ENCODE measurements at regions not wholly inside any gene's neighbourhood (a gene's known extent, or its start where the extent isn't known, plus 50 kb on each side); places are given as distances from the start of the nearest gene placed in this dataset.

GRCh38 chr5:6976971-6977370 lies 263.7 kb downstream of the TENT4A start:
- no peak for DNase-seq (ENCODE audit: extremely low read depth, low read depth)
- no peak for TF ChIP-seq CTCF (IDR thresholded peaks at IDR 0.05; ENCODE audit: low read depth, low read length)

- no peak for TF ChIP-seq CTCF (IDR thresholded peaks at IDR 0.05; ENCODE audit: low read depth, low read length)
- DNase-seq (ENCODE audit: extremely low read depth, low read depth): no peak
Observed at GRCh38 chr5:6979061-6979460, 265.8 kb downstream of the TENT4A start.

GRCh38 chr5:6989230-6989629 lies 276.0 kb downstream of the TENT4A start:
- no peak for TF ChIP-seq CTCF (IDR thresholded peaks at IDR 0.05; ENCODE audit: low read depth, low read length)
- no peak for DNase-seq (ENCODE audit: extremely low read depth, low read depth)

DNA sequence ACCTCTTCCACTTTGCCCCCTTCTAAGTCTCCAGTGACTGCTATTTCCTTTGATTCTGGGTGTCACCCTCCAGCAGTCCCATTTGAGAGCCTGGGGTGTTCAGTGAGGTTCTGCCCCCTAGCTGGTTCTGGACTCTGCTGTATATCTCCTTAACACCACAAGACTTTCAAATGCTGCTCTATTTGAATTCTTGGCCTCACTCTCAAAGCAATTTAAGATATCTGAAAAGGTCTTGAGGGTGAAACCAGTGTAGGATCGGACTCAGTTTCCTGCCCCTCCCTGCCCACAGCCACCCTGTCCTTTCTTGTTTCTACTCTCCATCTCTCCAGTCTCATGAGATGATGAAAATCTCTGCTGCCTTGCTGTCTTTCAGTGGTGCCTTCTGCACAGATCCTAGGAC lies 280.9 kb downstream of the TENT4A start:
- TF ChIP-seq CTCF (IDR thresholded peaks at IDR 0.05; ENCODE audit: low read depth, low read length): no peak
- DNase-seq (ENCODE audit: extremely low read depth, low read depth): no peak

GRCh38 chr5:6995115-6995514 lies 281.9 kb downstream of the TENT4A start:
- no peak for TF ChIP-seq CTCF (IDR thresholded peaks at IDR 0.05; ENCODE audit: low read depth, low read length)

GRCh38 chr5:7000310-7000709 lies 287.1 kb downstream of the TENT4A start:
- TF ChIP-seq CTCF (IDR thresholded peaks at IDR 0.05; ENCODE audit: low read depth, low read length): no peak
- no peak for DNase-seq (ENCODE audit: extremely low read depth, low read depth)

More at GRCh38 chr5:6995115-6995514, 281.9 kb downstream of the TENT4A start:
- DNase-seq (ENCODE audit: extremely low read depth, low read depth): no peak

- TF ChIP-seq CTCF (IDR thresholded peaks at IDR 0.05; ENCODE audit: low read depth, low read length): no peak
- no peak for DNase-seq (ENCODE audit: extremely low read depth, low read depth)
Observed at GRCh38 chr5:7010591-7010990, 297.4 kb downstream of the TENT4A start.
